Fibroblast of mammary gland (primary cell): ENCODE measurements at regions not wholly inside any gene's neighbourhood (a gene's known extent, or its start where the extent isn't known, plus 50 kb on each side); places are given as distances from the start of the nearest gene placed in this dataset.

ENCODE experiments used
- DNase-seq: peaks from one replicate; pipeline ENCODE4 v3.0.0-alpha.2; 2010; ENCODE audit warnings: low read depth
- H3K4me3 ChIP-seq: 2 replicates; pipeline ENCODE4 v1.5.1; 2011; ENCODE audit warnings: low read depth, mild to moderate bottlenecking, low read length, moderate library complexity; ENCODE audit not compliant: control insufficient read depth
- CTCF ChIP-seq: conservative IDR thresholded peaks from 2 replicates; pipeline ENCODE4 v1.5.1; 2011; ENCODE audit warnings: low read depth, low read length, inconsistent platforms; ENCODE audit not compliant: control insufficient read depth, insufficient read depth

DNA sequence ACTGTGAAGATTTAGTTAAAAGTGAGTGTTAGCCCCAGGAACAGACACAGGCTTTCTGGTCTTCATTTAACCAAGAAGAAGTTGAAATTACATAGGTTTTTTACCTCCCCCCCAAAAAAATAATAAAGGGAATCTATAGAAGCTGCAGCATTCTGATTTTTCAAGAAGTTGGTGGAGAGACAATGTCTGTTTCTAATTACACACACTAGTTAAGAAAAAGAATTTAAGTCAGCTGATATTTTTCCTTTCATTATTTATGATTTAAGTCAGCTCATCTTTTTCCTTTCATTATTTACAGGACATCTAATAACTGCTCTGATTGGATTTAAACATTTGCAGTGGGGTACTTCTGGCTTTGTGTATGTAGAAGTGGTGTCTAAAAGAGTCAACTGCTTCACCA, 201.4 kb upstream of the NRP1 start:
- no peak overlapping the region for H3K4me3 ChIP-seq
- DNase-seq, result no peak
- no peak for TF ChIP-seq CTCF

DNA sequence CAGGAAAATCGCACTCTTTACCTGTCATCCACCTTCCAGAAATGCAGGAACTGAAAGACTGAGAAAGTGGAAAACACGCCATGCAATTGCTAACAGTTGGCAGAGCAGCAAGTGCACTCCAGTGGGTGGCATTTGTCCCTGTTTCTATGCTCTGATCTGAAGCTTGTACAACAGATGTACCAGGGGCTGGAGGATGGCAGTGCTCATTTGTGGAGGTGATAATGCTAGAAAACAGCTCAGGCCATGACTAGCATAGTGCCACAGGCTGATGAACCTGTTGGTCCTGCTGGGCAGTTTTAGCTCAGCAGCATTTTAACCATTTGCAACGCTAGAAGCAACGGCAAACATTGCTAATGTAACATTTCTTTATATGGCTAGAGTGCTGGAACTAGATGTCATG, 199.9 kb upstream of the NRP1 start:
- TF ChIP-seq CTCF, result no peak
- no peak for DNase-seq
- H3K4me3 ChIP-seq, result no peak overlapping the region

DNA sequence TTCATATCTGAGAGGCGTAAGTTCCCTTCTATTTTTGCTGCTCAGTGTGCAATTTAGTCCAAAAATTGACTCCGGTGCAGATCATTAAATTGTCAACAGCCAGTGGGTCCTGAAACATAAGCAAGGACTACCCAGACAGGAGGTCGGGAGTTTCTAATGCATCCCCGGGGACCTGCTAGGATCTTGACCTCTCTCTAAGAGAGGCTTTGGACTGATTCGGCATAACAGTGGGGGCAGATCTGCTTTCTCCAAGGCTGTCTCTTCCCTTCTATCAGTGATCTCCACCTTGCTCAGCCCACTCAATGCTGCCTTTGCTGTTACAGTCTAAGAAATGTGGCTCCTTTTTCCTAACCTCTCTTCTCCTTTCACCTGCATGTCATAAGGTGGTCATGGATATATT, 199.1 kb upstream of the NRP1 start:
- H3K4me3 ChIP-seq, result no peak overlapping the region
- DNase-seq, result no peak
- no peak for TF ChIP-seq CTCF

DNA sequence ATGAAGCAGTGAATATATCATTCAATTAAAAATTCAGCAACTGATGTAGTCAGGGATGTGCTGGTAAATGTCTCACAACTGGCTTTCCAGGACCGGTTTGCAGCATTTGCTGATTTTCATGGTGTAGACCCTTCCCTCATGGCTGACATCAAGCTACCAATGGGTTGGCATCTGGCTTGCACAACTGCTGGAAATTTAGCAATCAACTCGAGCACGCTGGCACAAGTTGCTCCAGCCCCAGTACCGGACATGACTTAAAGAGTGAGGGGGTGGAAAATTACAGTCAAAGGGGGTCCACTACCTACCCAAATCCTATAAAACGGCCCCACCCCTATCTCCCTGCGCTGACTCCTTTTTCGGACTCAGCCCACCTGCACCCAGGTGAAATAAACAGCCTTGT, 198.4 kb upstream of the NRP1 start:
- TF ChIP-seq CTCF, result no peak
- no peak for DNase-seq
- H3K4me3 ChIP-seq, result no peak overlapping the region

DNA sequence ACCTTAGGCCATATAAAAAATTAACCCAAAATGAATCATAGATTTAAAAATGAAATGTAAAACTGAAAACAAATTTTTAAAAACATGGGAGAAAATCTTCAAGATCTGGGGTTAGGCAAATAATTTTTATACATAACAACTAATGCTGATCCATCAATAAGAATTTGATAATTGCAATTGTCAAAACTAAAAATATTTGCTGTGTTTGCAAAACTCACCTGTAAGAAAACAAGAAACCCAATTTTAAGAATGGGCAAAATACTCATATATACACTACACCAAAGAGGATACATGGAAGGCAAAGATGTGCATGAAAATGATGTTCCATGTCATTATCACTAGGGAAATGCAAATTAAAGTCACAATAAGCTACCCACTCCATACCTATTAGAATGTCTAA, 194.8 kb upstream of the NRP1 start:
- H3K4me3 ChIP-seq, result no peak overlapping the region
- DNase-seq, result no peak
- TF ChIP-seq CTCF, result no peak

GRCh38 chr10:33524966-33525365, 190.5 kb upstream of the NRP1 start:
- peak; percentile 28 for DNase-seq
- TF ChIP-seq CTCF, result no peak
- H3K4me3 ChIP-seq, result no peak overlapping the region

DNA sequence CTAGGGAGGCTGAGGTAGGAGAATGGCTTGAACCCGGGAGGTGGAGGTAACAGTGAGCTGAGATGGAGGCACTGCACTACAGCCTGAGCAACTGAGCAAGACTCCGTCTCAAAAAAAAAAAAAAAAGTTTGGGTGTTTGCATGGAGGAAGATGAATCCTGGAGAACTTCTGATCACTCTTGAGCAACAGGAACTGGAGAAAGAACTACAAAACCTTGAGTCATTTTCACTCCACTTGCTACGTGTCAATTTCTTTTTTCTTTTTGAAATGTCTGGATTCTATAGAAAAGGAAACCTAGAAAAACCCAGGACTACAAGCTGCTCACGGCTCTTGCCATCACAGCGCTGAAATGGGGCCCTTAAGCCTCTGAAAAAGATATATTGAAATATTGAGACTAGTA, 189.6 kb upstream of the NRP1 start:
- TF ChIP-seq CTCF, result no peak
- no peak overlapping the region for H3K4me3 ChIP-seq
- DNase-seq, result no peak
